Ovary (tissue), 7 donors: ENCODE measurements at regions not wholly inside any gene's neighbourhood (a gene's known extent, or its start where the extent isn't known, plus 50 kb on each side); places are given as distances from the start of the nearest gene placed in this dataset.

ENCODE experiments used
- DNase-seq, 5 donors: peaks; one replicate each; pipeline ENCODE4 v3.0.0-alpha.2; 2019 to 2020
- H3K27ac ChIP-seq, 2 donors: fragments of 200-600 bp; one replicate each; pipeline versions ENCODE4 v1.5.1 to v1.8.0; 2019 to 2022
- H3K27me3 ChIP-seq: fragments of 200-600 bp; one replicate; pipeline ENCODE4 v1.8.0; 2022
- H3K36me3 ChIP-seq: fragments of 200-600 bp; sonication (generic); one replicate; pipeline ENCODE4 v1.5.1; 2019
- H3K4me1 ChIP-seq: one replicate; pipeline ENCODE4 v1.8.1; 2013; ENCODE audit warnings: mild to moderate bottlenecking, moderate library complexity; ENCODE audit not compliant: insufficient read depth
- H3K4me3 ChIP-seq: fragments of 200-600 bp; sonication (generic); one replicate; pipeline ENCODE4 v1.5.1; 2017
- H3K9me3 ChIP-seq, 2 donors: fragments of 200-600 bp in 1 of 2; sonication (generic) in 1 of 2; one replicate each; pipeline versions ENCODE4 v1.5.1 to v1.8.1; 2013 to 2019; ENCODE audit warnings: mild to moderate bottlenecking in 1 of 2, moderate library complexity in 1 of 2
- CTCF ChIP-seq, 3 donors: fragments of 450-650 bp in 2 of 3; fragments of 200-600 bp in 1 of 3; IDR thresholded peaks; one replicate each; pipeline versions ENCODE4 v1.5.1 to v1.8.0; 2016 to 2022; ENCODE audit warnings: antibody characterized with exemption in 3 of 3, mild to moderate bottlenecking in 1 of 3
- EP300 ChIP-seq: sonication (generic); formaldehyde crosslinking; IDR thresholded peaks from one replicate; pipeline ENCODE4 v1.6.1; 2017; ENCODE audit warnings: antibody characterized with exemption
- POLR2A ChIP-seq: fragments of 450-650 bp; IDR thresholded peaks from one replicate; pipeline ENCODE4 v1.6.1; 2017; ENCODE audit warnings: antibody characterized with exemption, mild to moderate bottlenecking, moderate library complexity
- WGBS, 3 donors: extraction: QIAGEN DNeasy Blood & Tissue Kit in 1 of 3; methylation state at CpG; one replicate each; pipeline versions ENCODE4 v1.1.5 to v1.1.7; 2013 to 2017; 5-methylcytosine and 5-hydroxymethylcytosine counted together
- intact Hi-C, 4 donors: fragments of 100-400 bp; cut with DNase I; formaldehyde crosslinking; loops; one replicate each; pipeline versions ENCODE4 v1.11.0 to v1.15.1; 2022 to 2023
- donor health status: DM: no; HTN: no; CAD: no; lungs with moderate emphysema.
- donor health status: DM: no; HTN: no; CAD: no.
- donor health status: Bipolar disorder and iron deficiency.
- donor health status: DM: no; HTN: no; CAD: no.
- donor health status: DM: yes; HTN: yes; CAD: no.

GRCh38 chr4:11342401-11342800 lies 86.3 kb downstream of the HS3ST1 start:
- H3K27ac ChIP-seq = no peak overlapping the region
- TF ChIP-seq POLR2A (no peak), CTCF (IDR thresholded peaks at IDR 0.05) (no peak), EP300 (no peak)
- no peak for DNase-seq
- H3K9me3 ChIP-seq = no peaks in the 10 kb centered on the region
- intact Hi-C loops = no loop called here
- H3K36me3 ChIP-seq = no peaks in the 10 kb centered on the region
- no peaks in the 10 kb centered on the region for H3K27me3 ChIP-seq
- 89 to 92% (median 89%) methylated on average over 6 of the region's 6 CpGs for WGBS, 3 donors
- no peaks in the 10 kb centered on the region for H3K4me1 ChIP-seq
- H3K4me3 ChIP-seq = no peak overlapping the region

GRCh38 chr4:11341337-11342043 lies 87.2 kb downstream of the HS3ST1 start:
- no peaks in the 10 kb centered on the region for H3K9me3 ChIP-seq
- TF ChIP-seq CTCF (IDR thresholded peaks at IDR 0.05) = no peak
- no peak for TF ChIP-seq POLR2A
- TF ChIP-seq EP300 = no peak
- H3K36me3 ChIP-seq = no peaks in the 10 kb centered on the region
- 72 to 78% (median 74%) methylated on average over 6 of the region's 6 CpGs for WGBS, 3 donors
- no peaks in the 10 kb centered on the region for H3K27me3 ChIP-seq
- H3K27ac ChIP-seq = no peak overlapping the region
- no peak overlapping the region for H3K4me3 ChIP-seq
- H3K4me1 ChIP-seq = no peaks in the 10 kb centered on the region
- no peak for DNase-seq
- intact Hi-C loops = no loop called here

GRCh38 chr4:11338956-11339782 lies 89.5 kb downstream of the HS3ST1 start:
- DNase-seq = no peak
- Histone ChIP-seq H3K27me3 (no peaks in the 10 kb centered on the region), H3K36me3 (no peaks in the 10 kb centered on the region), H3K4me1 (no peaks in the 10 kb centered on the region), H3K9me3 (no peaks in the 10 kb centered on the region), H3K27ac (no peak overlapping the region), H3K4me3 (no peak overlapping the region)
- intact Hi-C loops = no loop called here
- 94 to 95% (median 95%) methylated on average over 5 of the region's 5 CpGs for WGBS, 3 donors
- TF ChIP-seq EP300 = no peak

- Histone ChIP-seq H3K9me3 (no peaks in the 10 kb centered on the region), H3K4me1 (no peaks in the 10 kb centered on the region), H3K4me3 (no peak overlapping the region), H3K36me3 (no peaks in the 10 kb centered on the region), H3K27ac (no peak overlapping the region), H3K27me3 (no peaks in the 10 kb centered on the region)
- no peak for TF ChIP-seq EP300
- TF ChIP-seq CTCF (IDR thresholded peaks at IDR 0.05) = no peak
- TF ChIP-seq POLR2A = no peak
- no peak for DNase-seq
- intact Hi-C loops = no loop called here
- 79 to 87% (median 81%) methylated on average over 1 of the region's 1 CpG for WGBS, 3 donors
Observed at GRCh38 chr4:11337287-11337686, 91.4 kb downstream of the HS3ST1 start.

- Histone ChIP-seq H3K27me3 (no peaks in the 10 kb centered on the region), H3K9me3 (no peaks in the 10 kb centered on the region), H3K36me3 (no peaks in the 10 kb centered on the region), H3K4me1 (no peaks in the 10 kb centered on the region), H3K4me3 (no peak overlapping the region), H3K27ac (no peak overlapping the region)
- intact Hi-C loops = no loop called here
- no peak for TF ChIP-seq CTCF (IDR thresholded peaks at IDR 0.05)
- TF ChIP-seq POLR2A = no peak
- no peak for TF ChIP-seq EP300
- 64 to 82% (median 75%) methylated on average over 4 of the region's 4 CpGs for WGBS, 3 donors
- DNase-seq = no peak
Observed at GRCh38 chr4:11336435-11336834, 92.3 kb downstream of the HS3ST1 start.
